Ovary (tissue), 7 donors: ENCODE measurements at regions not wholly inside any gene's neighbourhood (a gene's known extent, or its start where the extent isn't known, plus 50 kb on each side); places are given as distances from the start of the nearest gene placed in this dataset.
A peak's percentile ranks its signal among the peaks of the same experiment; 100 is the strongest.

Experiments used
- DNase-seq, 5 donors: peaks; one replicate each; pipeline ENCODE4 v3.0.0-alpha.2; 2019 to 2020
- H3K27ac ChIP-seq, 2 donors: fragments of 200-600 bp; one replicate each; pipeline versions ENCODE4 v1.5.1 to v1.8.0; 2019 to 2022
- H3K27me3 ChIP-seq: fragments of 200-600 bp; one replicate; pipeline ENCODE4 v1.8.0; 2022
- H3K36me3 ChIP-seq: fragments of 200-600 bp; sonication (generic); one replicate; pipeline ENCODE4 v1.5.1; 2019
- H3K4me1 ChIP-seq: one replicate; pipeline ENCODE4 v1.8.1; 2013; ENCODE audit warnings: mild to moderate bottlenecking, moderate library complexity; ENCODE audit not compliant: insufficient read depth
- H3K4me3 ChIP-seq: fragments of 200-600 bp; sonication (generic); one replicate; pipeline ENCODE4 v1.5.1; 2017
- H3K9me3 ChIP-seq, 2 donors: fragments of 200-600 bp in 1 of 2; sonication (generic) in 1 of 2; one replicate each; pipeline versions ENCODE4 v1.5.1 to v1.8.1; 2013 to 2019; ENCODE audit warnings: mild to moderate bottlenecking in 1 of 2, moderate library complexity in 1 of 2
- CTCF ChIP-seq, 3 donors: fragments of 450-650 bp in 2 of 3; fragments of 200-600 bp in 1 of 3; IDR thresholded peaks; one replicate each; pipeline versions ENCODE4 v1.5.1 to v1.8.0; 2016 to 2022; ENCODE audit warnings: antibody characterized with exemption in 3 of 3, mild to moderate bottlenecking in 1 of 3
- EP300 ChIP-seq: sonication (generic); formaldehyde crosslinking; IDR thresholded peaks from one replicate; pipeline ENCODE4 v1.6.1; 2017; ENCODE audit warnings: antibody characterized with exemption
- POLR2A ChIP-seq: fragments of 450-650 bp; IDR thresholded peaks from one replicate; pipeline ENCODE4 v1.6.1; 2017; ENCODE audit warnings: antibody characterized with exemption, mild to moderate bottlenecking, moderate library complexity
- WGBS, 3 donors: extraction: QIAGEN DNeasy Blood & Tissue Kit in 1 of 3; methylation state at CpG; one replicate each; pipeline versions ENCODE4 v1.1.5 to v1.1.7; 2013 to 2017; 5-methylcytosine and 5-hydroxymethylcytosine counted together
- intact Hi-C, 4 donors: fragments of 100-400 bp; cut with DNase I; formaldehyde crosslinking; loops; one replicate each; pipeline versions ENCODE4 v1.11.0 to v1.15.1; 2022 to 2023
- donor health status: DM: no; HTN: no; CAD: no; lungs with moderate emphysema.
- donor health status: DM: no; HTN: no; CAD: no.
- donor health status: Bipolar disorder and iron deficiency.
- donor health status: DM: no; HTN: no; CAD: no.
- donor health status: DM: yes; HTN: yes; CAD: no.

DNA sequence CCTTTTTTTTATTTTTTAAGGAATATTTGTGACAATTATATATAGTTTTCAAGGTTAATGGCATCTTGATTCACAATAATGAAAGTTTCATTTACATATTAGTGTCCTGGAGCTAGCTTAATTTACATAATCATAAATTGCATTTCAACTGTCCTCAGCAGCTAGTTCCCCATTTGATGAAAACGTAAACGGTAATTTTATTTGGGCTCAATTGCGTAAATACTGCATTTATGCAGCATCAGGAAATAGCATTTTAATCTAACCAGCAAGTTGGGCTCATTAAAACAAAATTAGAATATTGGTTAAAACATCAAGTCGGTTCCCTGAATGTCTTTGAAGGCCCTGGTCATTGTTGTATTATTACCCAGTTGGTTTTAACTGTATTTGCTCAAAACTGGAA is 136.8 kb upstream of the CDH5 start:
- intact Hi-C loops: no loop called here

DNA sequence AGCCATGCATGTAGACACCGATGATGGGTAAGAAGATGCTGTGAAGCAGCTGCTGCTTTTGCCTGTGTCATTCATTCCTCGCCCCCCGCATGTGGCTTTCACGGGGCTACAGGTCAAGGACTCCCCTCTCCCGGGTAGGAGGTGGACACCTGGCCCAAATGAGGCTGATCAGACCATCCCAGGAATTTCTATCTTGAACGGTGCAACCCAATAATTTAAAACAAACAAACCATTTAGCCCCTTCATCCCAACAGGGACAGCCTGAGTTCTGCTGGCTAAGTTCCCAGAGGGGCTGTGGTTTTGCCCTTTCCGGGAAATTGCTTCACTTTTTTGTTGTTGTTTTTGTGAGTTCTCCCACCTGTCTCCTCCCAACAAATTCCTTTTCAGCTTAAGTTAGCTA is 137.7 kb upstream of the CDH5 start:
- 13 to 22% (median 19%) methylated on average over 7 of the region's 7 CpGs for WGBS, 3 donors
- intact Hi-C loops: no loop called here
- no peaks in the 10 kb centered on the region for H3K9me3 ChIP-seq
- TF ChIP-seq EP300 (no peak), CTCF (IDR thresholded peaks at IDR 0.05) (no peak), POLR2A (no peak)
- H3K36me3 ChIP-seq: no peaks in the 10 kb centered on the region
- H3K4me3 ChIP-seq: no peak overlapping the region
- H3K27ac ChIP-seq: no peak overlapping the region
- DNase-seq: peak; percentile 53 to 59 (median 56)
- H3K27me3 ChIP-seq: no peaks in the 10 kb centered on the region
- H3K4me1 ChIP-seq: peaks cover 5% of the 10 kb centered on the region

More for the DNA sequence above, 136.8 kb upstream of the CDH5 start:
- Histone ChIP-seq H3K4me1 (peaks cover 5% of the 10 kb centered on the region), H3K27ac (no peak overlapping the region), H3K4me3 (no peak overlapping the region), H3K9me3 (no peaks in the 10 kb centered on the region), H3K27me3 (no peaks in the 10 kb centered on the region), H3K36me3 (no peaks in the 10 kb centered on the region)
- 75 to 90% (median 85%) methylated on average over 4 of the region's 4 CpGs for whole genome bisulfite sequencing, 3 donors
- TF ChIP-seq POLR2A (no peak), EP300 (no peak), CTCF (IDR thresholded peaks at IDR 0.05) (no peak)
- no peak for DNase-seq

GRCh38 chr16:66227766-66228530 is 138.5 kb upstream of the CDH5 start:
- H3K4me3 ChIP-seq: no peak overlapping the region
- H3K27ac ChIP-seq: no peak overlapping the region
- intact Hi-C loops: no loop called here
- DNase-seq: no peak
- no peaks in the 10 kb centered on the region for H3K9me3 ChIP-seq
- peaks cover 5% of the 10 kb centered on the region for H3K4me1 ChIP-seq
- no peaks in the 10 kb centered on the region for H3K36me3 ChIP-seq
- WGBS, 3 donors: 96 to 98% (median 96%) methylated on average over 7 to 8 of the region's 8 CpGs
- H3K27me3 ChIP-seq: no peaks in the 10 kb centered on the region
- TF ChIP-seq EP300: no peak
- TF ChIP-seq POLR2A: no peak
- TF ChIP-seq CTCF (IDR thresholded peaks at IDR 0.05): no peak

DNA sequence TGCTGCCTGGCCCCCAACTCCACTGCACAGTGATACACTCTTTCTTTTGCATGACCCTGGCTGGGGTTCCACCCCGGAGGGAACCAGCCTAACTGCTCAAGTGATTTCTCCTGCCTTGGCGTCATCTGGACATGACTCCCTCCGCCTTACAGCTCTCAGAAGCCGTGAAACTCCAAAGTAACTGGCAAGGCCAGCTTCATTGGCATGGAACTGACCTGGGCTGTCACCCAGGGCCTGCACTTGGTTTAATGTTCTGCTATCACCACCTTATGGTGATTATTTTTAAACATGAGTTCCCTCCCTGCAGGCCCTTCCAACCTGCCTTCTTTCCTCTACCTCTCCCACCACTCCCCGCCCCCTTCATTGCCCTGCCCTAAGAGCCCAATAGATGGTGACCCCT is 139.7 kb upstream of the CDH5 start:
- Histone ChIP-seq H3K9me3 (no peaks in the 10 kb centered on the region), H3K36me3 (no peaks in the 10 kb centered on the region), H3K4me1 (peaks cover 5% of the 10 kb centered on the region), H3K4me3 (no peak overlapping the region), H3K27me3 (no peaks in the 10 kb centered on the region), H3K27ac (no peak overlapping the region)
- TF ChIP-seq CTCF (IDR thresholded peaks at IDR 0.05): no peak
- no peak for TF ChIP-seq EP300
- TF ChIP-seq POLR2A: no peak
- WGBS, 3 donors: 91 to 97% (median 95%) methylated on average over 5 of the region's 5 CpGs
- intact Hi-C loops: no loop called here
- DNase-seq: no peak
